GM12878 (cell line): ENCODE measurements at regions not wholly inside any gene's neighbourhood (a gene's known extent, or its start where the extent isn't known, plus 50 kb on each side); places are given as distances from the start of the nearest gene placed in this dataset.

ENCODE experiments used
- TF ChIP-seq, protein P1 (sequence below), 3 experiments: IDR thresholded peaks in 2 of 3; conservative IDR thresholded peaks in 1 of 3; 2 replicates each; pipeline ENCODE4 v1.5.1; 2011; ENCODE audit warnings: low read depth in 3 of 3, low read length in 3 of 3, mild to moderate bottlenecking in 3 of 3, control low read depth in 2 of 3, moderate library complexity in 2 of 3, inconsistent platforms in 1 of 3, mixed read lengths in 1 of 3; ENCODE audit not compliant: control insufficient read depth in 2 of 3, insufficient read depth in 1 of 3; ENCODE audit errors: extremely low read depth in 1 of 3
- TF ChIP-seq, protein P2 (sequence below): fragments of 450-650 bp; IDR thresholded peaks from 2 replicates; pipeline ENCODE4 v1.6.1; 2016; ENCODE audit warnings: mild to moderate bottlenecking, moderate library complexity, borderline replicate concordance

DNA sequence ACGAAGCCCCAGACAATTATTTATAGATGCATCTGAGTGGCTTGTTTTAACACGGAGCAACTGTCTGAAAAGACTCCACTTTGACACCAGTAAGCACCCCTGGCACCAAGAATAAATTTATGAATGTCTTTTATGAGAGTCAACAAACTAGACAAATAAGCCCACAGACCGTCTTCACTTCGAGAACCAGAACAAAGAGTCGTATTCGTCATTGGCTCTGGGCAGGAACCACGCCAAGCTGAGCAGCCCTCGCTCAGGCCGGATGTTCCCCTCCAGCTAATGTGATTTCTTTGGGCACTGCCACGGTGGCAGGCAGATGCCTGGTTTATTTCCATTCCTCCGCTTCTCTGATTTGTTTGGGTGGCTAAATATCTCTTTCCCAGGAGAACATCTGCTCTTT, 91.9 kb upstream of the STC2 start:
- TF ChIP-seq, protein P1, sequence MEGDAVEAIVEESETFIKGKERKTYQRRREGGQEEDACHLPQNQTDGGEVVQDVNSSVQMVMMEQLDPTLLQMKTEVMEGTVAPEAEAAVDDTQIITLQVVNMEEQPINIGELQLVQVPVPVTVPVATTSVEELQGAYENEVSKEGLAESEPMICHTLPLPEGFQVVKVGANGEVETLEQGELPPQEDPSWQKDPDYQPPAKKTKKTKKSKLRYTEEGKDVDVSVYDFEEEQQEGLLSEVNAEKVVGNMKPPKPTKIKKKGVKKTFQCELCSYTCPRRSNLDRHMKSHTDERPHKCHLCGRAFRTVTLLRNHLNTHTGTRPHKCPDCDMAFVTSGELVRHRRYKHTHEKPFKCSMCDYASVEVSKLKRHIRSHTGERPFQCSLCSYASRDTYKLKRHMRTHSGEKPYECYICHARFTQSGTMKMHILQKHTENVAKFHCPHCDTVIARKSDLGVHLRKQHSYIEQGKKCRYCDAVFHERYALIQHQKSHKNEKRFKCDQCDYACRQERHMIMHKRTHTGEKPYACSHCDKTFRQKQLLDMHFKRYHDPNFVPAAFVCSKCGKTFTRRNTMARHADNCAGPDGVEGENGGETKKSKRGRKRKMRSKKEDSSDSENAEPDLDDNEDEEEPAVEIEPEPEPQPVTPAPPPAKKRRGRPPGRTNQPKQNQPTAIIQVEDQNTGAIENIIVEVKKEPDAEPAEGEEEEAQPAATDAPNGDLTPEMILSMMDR (IDR thresholded peaks at IDR 0.05 in 2 of 3, conservative IDR thresholded peaks at IDR 0.05 in 1 of 3; ENCODE audit: control insufficient read depth in 2 of 3, extremely low read depth in 1 of 3, insufficient read depth in 1 of 3, low read depth in 3 of 3, low read length in 3 of 3) = no peak
- TF ChIP-seq, protein P2, sequence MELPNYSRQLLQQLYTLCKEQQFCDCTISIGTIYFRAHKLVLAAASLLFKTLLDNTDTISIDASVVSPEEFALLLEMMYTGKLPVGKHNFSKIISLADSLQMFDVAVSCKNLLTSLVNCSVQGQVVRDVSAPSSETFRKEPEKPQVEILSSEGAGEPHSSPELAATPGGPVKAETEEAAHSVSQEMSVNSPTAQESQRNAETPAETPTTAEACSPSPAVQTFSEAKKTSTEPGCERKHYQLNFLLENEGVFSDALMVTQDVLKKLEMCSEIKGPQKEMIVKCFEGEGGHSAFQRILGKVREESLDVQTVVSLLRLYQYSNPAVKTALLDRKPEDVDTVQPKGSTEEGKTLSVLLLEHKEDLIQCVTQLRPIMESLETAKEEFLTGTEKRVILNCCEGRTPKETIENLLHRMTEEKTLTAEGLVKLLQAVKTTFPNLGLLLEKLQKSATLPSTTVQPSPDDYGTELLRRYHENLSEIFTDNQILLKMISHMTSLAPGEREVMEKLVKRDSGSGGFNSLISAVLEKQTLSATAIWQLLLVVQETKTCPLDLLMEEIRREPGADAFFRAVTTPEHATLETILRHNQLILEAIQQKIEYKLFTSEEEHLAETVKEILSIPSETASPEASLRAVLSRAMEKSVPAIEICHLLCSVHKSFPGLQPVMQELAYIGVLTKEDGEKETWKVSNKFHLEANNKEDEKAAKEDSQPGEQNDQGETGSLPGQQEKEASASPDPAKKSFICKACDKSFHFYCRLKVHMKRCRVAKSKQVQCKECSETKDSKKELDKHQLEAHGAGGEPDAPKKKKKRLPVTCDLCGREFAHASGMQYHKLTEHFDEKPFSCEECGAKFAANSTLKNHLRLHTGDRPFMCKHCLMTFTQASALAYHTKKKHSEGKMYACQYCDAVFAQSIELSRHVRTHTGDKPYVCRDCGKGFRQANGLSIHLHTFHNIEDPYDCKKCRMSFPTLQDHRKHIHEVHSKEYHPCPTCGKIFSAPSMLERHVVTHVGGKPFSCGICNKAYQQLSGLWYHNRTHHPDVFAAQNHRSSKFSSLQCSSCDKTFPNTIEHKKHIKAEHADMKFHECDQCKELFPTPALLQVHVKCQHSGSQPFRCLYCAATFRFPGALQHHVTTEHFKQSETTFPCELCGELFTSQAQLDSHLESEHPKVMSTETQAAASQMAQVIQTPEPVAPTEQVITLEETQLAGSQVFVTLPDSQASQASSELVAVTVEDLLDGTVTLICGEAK = no peak
